ENCODE measurements at regions not wholly inside any gene's neighbourhood (a gene's known extent, or its start where the extent isn't known, plus 50 kb on each side); places are given as distances from the start of the nearest gene placed in this dataset.

- DNase-seq (ENCODE audit: low spot score), result no peak
- H3K27me3 ChIP-seq (replicated peaks; ENCODE audit: insufficient read depth), result no peaks in the 10 kb centered on the region
Measured at GRCh38 chr2:3000125-3000524, 377.5 kb downstream of the EIPR1 start.

GRCh38 chr2:2998971-2999370, 378.6 kb downstream of the EIPR1 start:
- no peak for DNase-seq (ENCODE audit: low spot score)
- H3K4me1 ChIP-seq (ENCODE audit: control insufficient read depth in 1 of 2, low read depth in 2 of 2), result no peaks in the 10 kb centered on the region
- no peak for TF ChIP-seq CTCF (IDR thresholded peaks at IDR 0.05)
- no peaks in the 10 kb centered on the region for H3K27me3 ChIP-seq (replicated peaks; ENCODE audit: insufficient read depth)
- no peaks in the 10 kb centered on the region for H3K9me3 ChIP-seq
- H3K36me3 ChIP-seq, result no peaks in the 10 kb centered on the region
- H3K27ac ChIP-seq, result no peak overlapping the region
- ATAC-seq (ENCODE audit: insufficient number of reproducible peaks, low FRiP score, low read depth), result no peak
- H3K4me3 ChIP-seq, result no peak overlapping the region

More at GRCh38 chr2:3000125-3000524, 377.5 kb downstream of the EIPR1 start:
- no peak overlapping the region for H3K4me3 ChIP-seq
- H3K36me3 ChIP-seq, result no peaks in the 10 kb centered on the region
- no peaks in the 10 kb centered on the region for H3K9me3 ChIP-seq
- no peaks in the 10 kb centered on the region for H3K4me1 ChIP-seq (ENCODE audit: control insufficient read depth in 1 of 2, low read depth in 2 of 2)
- ATAC-seq (ENCODE audit: insufficient number of reproducible peaks, low FRiP score, low read depth), result no peak
- no peak overlapping the region for H3K27ac ChIP-seq
- TF ChIP-seq CTCF (IDR thresholded peaks at IDR 0.05), result no peak

GRCh38 chr2:2993172-2993692, 384.4 kb downstream of the EIPR1 start:
- Histone ChIP-seq H3K36me3 (no peaks in the 10 kb centered on the region), H3K9me3 (peaks cover 4% of the 10 kb centered on the region), H3K27me3 (replicated peaks; ENCODE audit: insufficient read depth) (no peaks in the 10 kb centered on the region), H3K4me1 (ENCODE audit: control insufficient read depth in 1 of 2, low read depth in 2 of 2) (no peaks in the 10 kb centered on the region), H3K4me3 (no peak overlapping the region), H3K27ac (no peak overlapping the region)
- ATAC-seq (ENCODE audit: insufficient number of reproducible peaks, low FRiP score, low read depth) (no peak), DNase-seq (ENCODE audit: low spot score) (no peak)
- TF ChIP-seq CTCF (IDR thresholded peaks at IDR 0.05), result no peak

DNA sequence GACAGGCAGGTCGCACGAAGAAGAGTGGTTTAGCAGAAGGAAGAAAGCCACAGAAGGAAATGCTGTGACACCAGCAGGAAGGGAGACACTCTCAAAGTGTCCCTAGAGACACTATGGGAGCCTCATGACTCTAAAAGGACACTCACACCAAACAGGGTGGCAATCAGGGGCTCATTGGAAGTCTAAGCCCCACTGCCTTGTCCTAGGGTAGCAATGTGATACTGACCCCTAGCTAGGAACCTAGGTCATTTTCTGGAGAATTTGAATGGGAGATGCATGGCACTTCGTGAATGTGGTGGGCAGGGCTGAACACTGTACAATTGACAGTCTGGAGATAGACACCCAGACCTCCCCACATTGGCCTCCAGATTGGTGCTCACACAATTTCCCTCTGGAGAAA, 385.0 kb downstream of the EIPR1 start:
- no peaks in the 10 kb centered on the region for H3K4me1 ChIP-seq (ENCODE audit: control insufficient read depth in 1 of 2, low read depth in 2 of 2)
- H3K36me3 ChIP-seq, result no peaks in the 10 kb centered on the region
- no peak for TF ChIP-seq CTCF (IDR thresholded peaks at IDR 0.05)
- H3K4me3 ChIP-seq, result no peak overlapping the region
- peaks cover 4% of the 10 kb centered on the region for H3K9me3 ChIP-seq
- DNase-seq (ENCODE audit: low spot score) (no peak), ATAC-seq (ENCODE audit: insufficient number of reproducible peaks, low FRiP score, low read depth) (no peak)
- no peaks in the 10 kb centered on the region for H3K27me3 ChIP-seq (replicated peaks; ENCODE audit: insufficient read depth)
- H3K27ac ChIP-seq, result no peak overlapping the region

DNA sequence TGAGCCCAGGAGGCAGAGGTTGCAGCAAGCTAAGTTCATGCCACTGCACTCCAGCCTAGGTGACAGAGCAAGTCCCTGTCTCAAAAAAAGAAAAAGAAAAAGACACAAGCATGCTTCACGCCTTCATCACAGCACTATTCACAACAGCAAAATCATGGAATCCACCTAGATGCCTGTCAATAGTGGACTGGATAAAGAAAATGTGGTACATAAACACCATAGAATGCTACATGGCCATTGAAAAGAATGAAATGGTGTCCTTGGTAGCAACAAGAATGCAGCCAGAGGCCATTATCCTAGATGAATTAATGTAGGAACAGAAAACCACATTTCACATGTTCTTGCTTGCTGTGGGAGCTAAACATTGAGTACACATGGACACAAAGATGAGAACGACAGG, 392.6 kb downstream of the EIPR1 start:
- Histone ChIP-seq H3K4me3 (no peak overlapping the region), H3K27ac (no peak overlapping the region), H3K27me3 (replicated peaks; ENCODE audit: insufficient read depth) (no peaks in the 10 kb centered on the region), H3K36me3 (no peaks in the 10 kb centered on the region), H3K4me1 (ENCODE audit: control insufficient read depth in 1 of 2, low read depth in 2 of 2) (no peaks in the 10 kb centered on the region), H3K9me3 (peaks cover 4% of the 10 kb centered on the region)
- TF ChIP-seq CTCF (IDR thresholded peaks at IDR 0.05), result no peak
- ATAC-seq (ENCODE audit: insufficient number of reproducible peaks, low FRiP score, low read depth) (no peak), DNase-seq (ENCODE audit: low spot score) (no peak)
